ENCODE measurements at regions not wholly inside any gene's neighbourhood (a gene's known extent, or its start where the extent isn't known, plus 50 kb on each side); places are given as distances from the start of the nearest gene placed in this dataset.
"Not testable (repeated sequence)": the region's sequence is repeated elsewhere in the genome, so short reads cannot be mapped to it uniquely, and the experiment has no call there.

DNA sequence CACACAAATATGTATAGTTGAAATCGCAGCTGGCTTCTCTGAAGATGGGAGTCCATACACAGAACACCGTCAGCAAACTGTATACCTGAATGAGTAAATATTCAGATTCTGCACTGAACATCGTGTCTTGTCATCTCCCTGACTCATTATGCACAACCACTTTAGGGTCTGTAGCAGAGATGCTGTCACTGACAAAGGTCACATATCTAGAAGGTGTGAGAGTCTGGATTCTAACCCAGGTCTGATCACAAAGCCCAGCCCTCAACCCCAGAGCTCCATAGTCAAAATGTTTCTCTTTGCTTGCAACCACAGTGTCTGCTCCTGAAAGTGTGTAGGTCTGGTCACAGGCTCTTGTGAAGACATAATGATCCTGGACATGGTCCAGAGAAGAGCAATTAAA lies 78.3 kb upstream of the PAX8 start:
- no peaks in the 10 kb centered on the region for H3K36me3 Mint-ChIP-seq (ENCODE audit: insufficient read depth in 2 of 2)
- ATAC-seq (replicated peaks in 1 of 2): peak; percentile 73 to 81
- peak; percentile 24 to 33 for DNase-seq
- H3K9me3 Mint-ChIP-seq: no peaks in the 10 kb centered on the region
- H3K27me3 Mint-ChIP-seq (ENCODE audit: low read depth): peaks cover 10% of the 10 kb centered on the region
- peak overlapping the region in 1 of 2 donors; percentile 52 for H3K4me3 Mint-ChIP-seq
- H3K27ac Mint-ChIP-seq: no peak overlapping the region
- peaks cover 41% of the 10 kb centered on the region for H3K4me1 Mint-ChIP-seq (ENCODE audit: low read depth)

DNA sequence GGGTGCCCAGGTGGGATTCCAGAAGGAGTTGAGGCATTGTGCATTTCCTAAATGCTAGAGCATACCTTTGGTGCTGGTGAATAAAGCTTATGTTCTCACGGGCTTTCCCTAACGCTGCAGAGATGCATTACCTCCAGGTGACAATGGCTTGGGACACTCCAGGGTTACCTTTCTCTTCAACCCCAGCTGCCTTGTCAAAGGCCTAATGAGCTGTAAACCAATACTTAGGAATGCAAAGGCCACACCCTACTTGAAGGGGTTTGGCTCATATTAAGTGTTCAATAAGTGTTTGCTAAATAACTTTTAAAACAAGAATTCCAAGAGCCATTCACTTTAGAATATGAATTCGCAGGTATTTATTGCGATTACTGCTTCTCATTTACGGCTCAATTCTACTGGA lies 77.6 kb upstream of the PAX8 start:
- not testable (repeated sequence) for H3K36me3 Mint-ChIP-seq (ENCODE audit: insufficient read depth in 2 of 2); H3K9me3 Mint-ChIP-seq; DNase-seq; ATAC-seq (replicated peaks in 1 of 2); H3K27ac Mint-ChIP-seq; H3K4me3 Mint-ChIP-seq
- peaks cover 15% of the 10 kb centered on the region for H3K27me3 Mint-ChIP-seq (ENCODE audit: low read depth)
- peaks cover 41% of the 10 kb centered on the region for H3K4me1 Mint-ChIP-seq (ENCODE audit: low read depth)

DNA sequence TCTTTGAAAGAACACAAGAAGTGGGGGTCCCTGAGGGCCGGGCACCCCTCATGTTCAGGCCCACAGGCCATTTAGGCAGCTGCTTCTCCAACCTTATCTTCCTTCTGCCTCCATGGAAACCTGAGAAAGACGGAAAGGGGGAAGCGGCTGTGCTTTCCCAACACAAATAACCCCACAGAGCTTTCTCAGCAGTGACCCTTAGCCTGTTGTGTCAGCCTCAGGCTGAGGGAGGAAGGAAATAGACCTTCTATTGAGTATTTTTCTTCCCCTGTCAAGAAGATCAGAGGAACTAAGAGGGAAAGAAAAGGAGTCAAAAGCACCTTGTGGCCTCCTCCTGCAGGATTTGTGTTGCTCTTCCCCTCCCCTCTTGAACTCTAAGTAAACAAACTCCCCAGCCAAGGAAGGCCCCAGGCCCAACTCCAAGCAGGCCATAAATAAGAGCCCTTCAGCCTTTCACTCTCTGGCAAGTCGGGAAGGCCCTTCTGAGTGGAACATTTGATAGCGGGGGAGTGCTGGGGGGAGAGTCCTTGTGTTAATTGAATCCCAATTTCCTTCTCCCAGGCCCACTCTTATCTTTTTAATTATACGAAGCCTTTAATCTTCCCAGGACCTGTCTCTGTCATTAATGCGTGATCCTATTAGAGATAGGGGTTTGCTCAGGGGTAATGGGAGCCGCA lies 76.8 kb upstream of the PAX8 start:
- DNase-seq; H3K36me3 Mint-ChIP-seq (ENCODE audit: insufficient read depth in 2 of 2); ATAC-seq (replicated peaks in 1 of 2); H3K9me3 Mint-ChIP-seq; H3K27ac Mint-ChIP-seq; H3K4me3 Mint-ChIP-seq: not testable (repeated sequence)
- peaks cover 35% of the 10 kb centered on the region for H3K4me1 Mint-ChIP-seq (ENCODE audit: low read depth)
- peaks cover 15% of the 10 kb centered on the region for H3K27me3 Mint-ChIP-seq (ENCODE audit: low read depth)

DNA sequence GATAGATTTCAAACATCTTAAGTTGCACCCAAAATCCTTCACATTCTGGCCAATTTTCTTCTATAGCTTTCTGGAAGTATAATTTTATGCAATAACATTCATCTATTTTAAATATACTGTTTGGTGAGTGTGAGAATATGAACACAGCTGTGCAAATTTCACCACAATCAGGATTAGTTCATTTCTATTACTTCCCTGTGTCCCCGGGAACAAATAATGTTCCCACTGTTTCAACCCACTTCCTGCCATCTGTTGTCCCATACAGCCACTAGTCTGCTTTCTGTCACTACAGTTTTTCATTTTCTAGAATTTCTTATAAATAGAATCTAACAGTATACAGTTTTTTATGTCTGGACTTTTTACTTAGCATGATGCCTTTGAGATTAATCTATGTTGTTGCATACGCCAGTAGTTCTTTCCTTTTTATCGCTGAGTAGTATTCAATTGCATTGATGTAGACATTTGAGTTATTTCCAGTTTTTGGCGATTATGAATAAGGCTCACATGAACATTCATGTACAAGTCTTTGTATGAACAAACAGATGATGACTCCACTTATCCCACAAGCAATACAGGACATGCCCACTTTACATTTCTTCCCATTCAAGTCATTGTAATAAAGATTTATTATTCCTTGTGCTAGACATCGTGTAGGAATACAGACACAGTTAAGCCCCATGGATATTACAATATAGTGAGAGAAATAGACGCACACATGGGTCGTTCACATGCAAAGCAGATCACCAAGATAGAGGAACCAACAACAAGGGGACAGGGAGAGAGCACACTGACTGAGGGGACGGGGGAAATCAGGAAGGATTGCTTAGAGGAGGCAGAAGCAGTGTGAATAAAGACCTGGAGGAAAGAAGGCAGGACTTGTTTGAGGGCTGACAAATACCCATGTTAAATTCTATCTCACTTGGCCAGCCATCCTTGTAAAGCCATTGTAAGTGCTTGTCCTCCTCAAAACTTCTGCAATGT lies 72.9 kb upstream of the PAX8 start:
- H3K9me3 Mint-ChIP-seq: no peaks in the 10 kb centered on the region
- DNase-seq (no peak), ATAC-seq (replicated peaks in 1 of 2) (no peak)
- H3K36me3 Mint-ChIP-seq (ENCODE audit: insufficient read depth in 2 of 2): no peaks in the 10 kb centered on the region
- H3K27me3 Mint-ChIP-seq (ENCODE audit: low read depth): peaks cover 15% of the 10 kb centered on the region
- no peak overlapping the region for H3K4me3 Mint-ChIP-seq
- H3K27ac Mint-ChIP-seq: no peak overlapping the region
- no peaks in the 10 kb centered on the region for H3K4me1 Mint-ChIP-seq (ENCODE audit: low read depth)

DNA sequence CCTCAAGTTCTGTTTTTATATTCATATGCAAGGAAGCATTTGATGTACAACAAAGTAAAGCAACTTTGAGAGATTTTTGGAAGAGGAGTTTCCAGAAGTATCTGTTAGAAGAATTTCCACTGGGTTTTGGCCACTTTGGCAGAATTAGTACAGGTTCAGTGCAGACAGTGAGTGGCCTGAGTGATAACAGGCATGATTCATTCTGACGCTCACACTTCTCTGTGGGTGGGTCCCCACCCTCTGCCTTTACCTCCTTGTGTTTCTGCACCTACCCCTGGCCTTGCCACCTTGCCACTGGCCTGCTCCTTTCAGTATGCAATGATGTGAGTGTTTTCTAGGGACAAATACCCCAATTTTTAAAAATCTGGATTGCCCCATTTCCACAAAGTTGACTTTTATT lies 65.1 kb upstream of the PAX8 start:
- peaks cover 12% of the 10 kb centered on the region for H3K4me1 Mint-ChIP-seq (ENCODE audit: low read depth)
- not testable (repeated sequence) for H3K27ac Mint-ChIP-seq

DNA sequence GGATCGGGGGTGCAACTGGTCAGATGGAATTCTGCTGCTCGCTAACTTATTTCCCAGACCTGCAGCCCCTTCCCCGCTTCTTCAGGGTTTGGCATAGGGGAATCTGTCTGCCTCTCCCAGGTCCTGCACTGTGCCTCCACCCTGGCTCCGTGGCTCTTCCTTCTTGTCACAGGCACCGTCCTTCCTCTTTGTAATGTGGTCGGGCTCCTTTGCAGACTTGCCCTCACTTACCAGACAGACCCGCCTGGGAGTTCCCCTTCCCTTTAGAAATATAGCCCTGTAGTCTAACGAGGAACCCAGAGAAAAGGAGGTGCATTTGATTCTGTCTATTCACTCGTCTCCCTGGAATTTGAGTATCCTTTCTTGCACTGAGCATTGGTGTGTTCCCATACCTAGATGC lies 63.9 kb upstream of the PAX8 start:
- peak in 1 of 2 donors; percentile 46 for ATAC-seq (replicated peaks in 1 of 2)
- no peaks in the 10 kb centered on the region for H3K9me3 Mint-ChIP-seq
- H3K4me1 Mint-ChIP-seq (ENCODE audit: low read depth): peaks cover 12% of the 10 kb centered on the region
- no peaks in the 10 kb centered on the region for H3K36me3 Mint-ChIP-seq (ENCODE audit: insufficient read depth in 2 of 2)
- H3K27ac Mint-ChIP-seq: no peak overlapping the region
- DNase-seq: no peak
- no peak overlapping the region for H3K4me3 Mint-ChIP-seq
- peaks cover 13% of the 10 kb centered on the region for H3K27me3 Mint-ChIP-seq (ENCODE audit: low read depth)

More for the DNA sequence above, 65.1 kb upstream of the PAX8 start:
- ATAC-seq (replicated peaks in 1 of 2): peak; percentile 63 to 65
- H3K9me3 Mint-ChIP-seq; H3K36me3 Mint-ChIP-seq (ENCODE audit: insufficient read depth in 2 of 2); H3K4me3 Mint-ChIP-seq; DNase-seq: not testable (repeated sequence)
- peaks cover 13% of the 10 kb centered on the region for H3K27me3 Mint-ChIP-seq (ENCODE audit: low read depth)

DNA sequence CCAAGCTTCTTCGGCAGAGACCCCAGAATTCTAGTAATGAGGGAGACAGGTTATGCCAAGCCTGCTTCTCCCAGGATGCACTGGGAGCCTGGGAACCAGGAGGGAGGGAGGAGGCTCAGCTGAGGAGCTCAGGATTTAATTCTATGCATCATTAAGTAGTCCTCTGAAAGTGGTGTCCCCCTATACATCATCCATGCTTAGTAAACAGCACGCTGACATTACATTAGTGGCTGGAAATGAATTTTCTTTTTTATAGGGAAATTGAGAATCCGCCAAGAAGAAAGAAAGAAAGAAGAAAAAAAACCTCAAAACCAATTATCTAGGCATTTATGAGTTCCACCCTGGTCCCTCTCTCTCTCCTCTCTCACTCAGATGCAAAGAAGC lies 63.1 kb upstream of the PAX8 start:
- H3K27ac Mint-ChIP-seq; H3K9me3 Mint-ChIP-seq; H3K4me3 Mint-ChIP-seq; DNase-seq; H3K36me3 Mint-ChIP-seq (ENCODE audit: insufficient read depth in 2 of 2); ATAC-seq (replicated peaks in 1 of 2): not testable (repeated sequence)
- Mint-ChIP-seq H3K4me1 (ENCODE audit: low read depth) (peaks cover 12% of the 10 kb centered on the region), H3K27me3 (ENCODE audit: low read depth) (peaks cover 15% of the 10 kb centered on the region)

DNA sequence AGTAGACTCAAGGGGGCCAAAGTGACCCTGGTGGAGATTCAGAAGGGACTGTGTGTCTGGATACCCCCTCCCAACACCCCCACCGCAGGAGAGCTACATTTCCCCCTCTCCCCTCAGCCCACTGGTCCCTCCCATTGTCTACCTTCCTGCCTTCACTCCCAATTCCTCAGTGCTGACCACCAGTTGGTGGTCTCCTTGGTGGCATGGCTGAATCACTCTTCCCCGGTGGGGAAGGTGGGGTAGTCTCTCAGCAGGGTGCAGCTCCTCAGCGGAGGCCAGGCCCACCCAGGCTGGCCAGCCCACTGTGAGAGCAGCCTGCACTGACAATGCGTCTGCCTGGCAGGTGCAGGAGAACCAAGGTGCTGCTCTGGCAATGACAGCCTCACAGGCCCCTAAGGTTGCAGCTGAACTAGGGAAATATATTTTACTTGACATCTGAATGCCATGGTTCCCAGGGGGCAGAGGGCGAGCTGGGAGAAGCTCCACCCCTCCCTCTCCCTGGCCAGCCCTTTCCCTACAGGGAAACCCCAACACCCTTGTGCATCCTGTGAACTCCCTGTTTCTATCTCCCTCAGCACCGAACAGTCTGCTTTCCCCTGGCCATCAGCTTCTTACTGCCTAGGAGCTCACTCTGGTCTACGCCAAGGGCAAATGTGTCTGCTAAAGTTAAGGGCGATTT lies 62.6 kb upstream of the PAX8 start:
- Mint-ChIP-seq H3K36me3 (ENCODE audit: insufficient read depth in 2 of 2) (no peaks in the 10 kb centered on the region), H3K9me3 (no peaks in the 10 kb centered on the region), H3K27me3 (ENCODE audit: low read depth) (peaks cover 20% of the 10 kb centered on the region), H3K4me3 (no peak overlapping the region), H3K4me1 (ENCODE audit: low read depth) (peaks cover 12% of the 10 kb centered on the region), H3K27ac (no peak overlapping the region)
- DNase-seq: no peak
- ATAC-seq (replicated peaks in 1 of 2): no peak

DNA sequence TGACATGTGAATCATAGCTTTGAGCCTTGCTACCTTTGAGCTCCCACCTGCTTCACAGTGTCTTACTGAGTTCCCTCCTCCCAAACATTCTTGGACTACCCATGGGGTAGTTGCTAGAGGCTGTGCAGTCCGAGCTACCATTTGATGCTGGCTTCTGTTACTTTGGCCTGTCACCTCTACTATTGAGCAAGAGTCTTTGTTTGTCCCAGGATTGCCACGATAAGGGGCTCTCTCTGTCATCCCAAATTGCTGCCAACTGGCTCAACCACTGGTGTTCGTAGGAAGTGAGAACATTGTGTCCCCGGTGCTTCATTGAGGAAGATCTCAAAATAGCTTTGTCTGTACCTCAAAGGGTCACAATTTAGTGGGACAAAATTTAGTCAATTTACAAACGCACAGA lies 59.1 kb upstream of the PAX8 start:
- Mint-ChIP-seq H3K27me3 (ENCODE audit: low read depth) (peaks cover 12% of the 10 kb centered on the region), H3K36me3 (ENCODE audit: insufficient read depth in 2 of 2) (no peaks in the 10 kb centered on the region), H3K4me3 (no peak overlapping the region), H3K4me1 (ENCODE audit: low read depth) (peaks cover 2% of the 10 kb centered on the region), H3K27ac (no peak overlapping the region), H3K9me3 (no peaks in the 10 kb centered on the region)
- DNase-seq: no peak
- ATAC-seq (replicated peaks in 1 of 2): no peak

DNA sequence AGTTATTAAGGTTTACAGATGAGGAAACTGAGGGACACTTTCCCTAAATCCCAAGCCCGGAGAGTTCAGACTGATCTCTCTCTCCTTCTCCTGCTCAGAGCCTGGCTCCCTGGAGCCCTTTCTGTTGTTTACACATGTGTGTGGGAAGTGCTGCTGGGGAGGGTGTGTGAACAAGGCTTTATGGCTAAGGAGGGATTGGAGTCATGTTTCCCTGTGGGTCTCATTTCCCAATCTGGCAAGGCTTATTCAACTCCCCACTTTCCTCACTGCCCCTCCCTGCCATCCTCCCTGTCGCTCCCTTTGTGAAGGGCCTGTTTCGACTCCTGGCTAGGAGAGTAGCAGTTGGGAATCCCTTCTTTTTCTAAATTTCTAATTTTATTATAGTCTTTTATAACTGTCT lies 57.3 kb upstream of the PAX8 start:
- ATAC-seq (replicated peaks in 1 of 2); DNase-seq; H3K27ac Mint-ChIP-seq; H3K27me3 Mint-ChIP-seq (ENCODE audit: low read depth); H3K4me3 Mint-ChIP-seq; H3K36me3 Mint-ChIP-seq (ENCODE audit: insufficient read depth in 2 of 2); H3K4me1 Mint-ChIP-seq (ENCODE audit: low read depth); H3K9me3 Mint-ChIP-seq: not testable (repeated sequence)

DNA sequence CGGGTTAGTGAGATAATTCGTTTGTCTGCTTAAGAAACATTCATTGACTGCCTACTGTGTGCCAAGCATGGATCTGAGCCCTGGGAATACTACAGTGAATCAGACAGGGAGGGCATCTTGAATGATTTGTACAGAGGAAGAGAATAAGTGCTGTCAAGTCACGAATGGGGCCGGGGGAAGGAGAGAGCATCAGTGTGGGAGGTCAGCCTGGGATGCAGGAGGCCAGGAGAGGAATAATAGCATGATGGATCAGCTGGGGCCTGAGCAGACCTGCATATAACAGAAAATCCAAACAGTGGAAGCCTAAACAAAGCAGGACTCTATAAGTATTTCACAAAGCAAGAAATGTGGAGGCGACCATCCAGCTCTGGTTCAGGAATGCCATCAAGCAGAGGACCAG lies 55.4 kb upstream of the PAX8 start:
- Mint-ChIP-seq H3K4me1 (ENCODE audit: low read depth) (peaks cover 18% of the 10 kb centered on the region), H3K4me3 (no peak overlapping the region), H3K36me3 (ENCODE audit: insufficient read depth in 2 of 2) (no peaks in the 10 kb centered on the region), H3K27me3 (ENCODE audit: low read depth) (peaks cover 9% of the 10 kb centered on the region), H3K27ac (no peak overlapping the region), H3K9me3 (no peaks in the 10 kb centered on the region)
- ATAC-seq (replicated peaks in 1 of 2) (no peak), DNase-seq (no peak)

DNA sequence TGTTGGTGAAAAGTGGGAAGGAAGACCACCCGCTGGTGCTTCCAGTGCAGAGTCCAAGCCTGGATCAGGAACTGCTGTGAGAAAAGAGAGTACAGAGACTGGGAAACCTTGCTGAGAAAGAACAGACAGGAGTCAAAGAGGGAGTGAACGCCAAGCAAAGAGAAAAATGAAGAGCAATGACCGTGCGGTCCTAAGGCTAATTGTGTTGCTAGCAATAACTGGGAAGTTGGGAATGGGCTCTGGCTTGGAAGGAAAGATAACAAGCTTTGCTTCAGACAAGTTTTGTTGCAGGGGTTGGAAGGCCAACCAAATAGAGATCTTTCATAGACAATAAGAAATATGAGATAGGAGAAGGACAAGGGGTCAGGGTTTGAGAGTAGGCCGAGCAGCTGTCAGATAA lies 55.0 kb upstream of the PAX8 start:
- peaks cover 22% of the 10 kb centered on the region for H3K4me1 Mint-ChIP-seq (ENCODE audit: low read depth)
- not testable (repeated sequence) for H3K36me3 Mint-ChIP-seq (ENCODE audit: insufficient read depth in 2 of 2); H3K9me3 Mint-ChIP-seq; ATAC-seq (replicated peaks in 1 of 2); DNase-seq; H3K4me3 Mint-ChIP-seq; H3K27ac Mint-ChIP-seq; H3K27me3 Mint-ChIP-seq (ENCODE audit: low read depth)

All from activated T-cell treated with anti-CD3 and anti-CD28 coated beads, Interleukin-2, amount 50 U/mL, for 72 hours (primary cell).